ENCODE measurements at regions not wholly inside any gene's neighbourhood (a gene's known extent, or its start where the extent isn't known, plus 50 kb on each side); places are given as distances from the start of the nearest gene placed in this dataset.
"Not testable (repeated sequence)": the region's sequence is repeated elsewhere in the genome, so short reads cannot be mapped to it uniquely, and the experiment has no call there.

DNA sequence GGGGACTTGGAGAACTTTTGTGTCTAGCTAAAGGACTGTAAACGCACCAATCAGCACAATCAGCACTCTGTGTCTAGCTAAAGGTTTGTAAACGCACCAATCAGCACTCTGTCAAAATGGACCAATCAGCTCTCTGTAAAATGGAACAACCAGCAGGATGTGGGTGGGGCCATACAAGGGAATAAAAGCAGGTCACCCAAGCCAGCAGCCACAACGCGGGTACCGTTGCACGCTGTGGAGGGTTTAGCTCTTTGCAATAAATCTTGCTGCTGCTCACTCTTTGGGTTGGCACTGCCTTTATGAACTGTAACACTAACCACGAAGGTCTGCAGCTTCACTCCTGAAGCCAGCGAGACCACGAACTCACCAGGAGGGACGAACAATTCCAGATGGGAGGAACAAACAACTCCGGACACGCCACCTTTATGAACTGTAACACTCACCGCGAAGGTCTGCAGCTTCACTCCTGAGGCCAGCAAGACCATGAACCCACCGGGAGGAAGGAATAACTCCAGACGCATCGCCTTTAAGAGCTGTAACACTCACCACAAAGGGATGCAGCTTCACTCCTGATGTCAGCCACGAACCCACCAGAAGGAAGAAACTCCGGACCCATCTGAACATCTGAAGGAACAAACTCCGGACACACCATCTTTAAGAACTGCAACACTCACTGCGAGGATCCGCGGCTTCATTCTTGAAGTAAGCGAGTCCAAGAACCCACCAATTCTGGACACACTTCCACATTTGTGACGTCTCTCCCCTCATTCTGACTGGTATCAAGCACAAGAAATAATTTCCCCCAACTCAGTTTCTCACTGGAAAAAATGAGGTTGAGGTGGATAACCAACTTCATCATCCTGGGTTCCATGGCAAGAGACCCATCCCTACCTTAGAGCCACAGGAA is 227.3 kb upstream of the AMIGO2 start:
- not testable (repeated sequence) for DNase-seq

DNA sequence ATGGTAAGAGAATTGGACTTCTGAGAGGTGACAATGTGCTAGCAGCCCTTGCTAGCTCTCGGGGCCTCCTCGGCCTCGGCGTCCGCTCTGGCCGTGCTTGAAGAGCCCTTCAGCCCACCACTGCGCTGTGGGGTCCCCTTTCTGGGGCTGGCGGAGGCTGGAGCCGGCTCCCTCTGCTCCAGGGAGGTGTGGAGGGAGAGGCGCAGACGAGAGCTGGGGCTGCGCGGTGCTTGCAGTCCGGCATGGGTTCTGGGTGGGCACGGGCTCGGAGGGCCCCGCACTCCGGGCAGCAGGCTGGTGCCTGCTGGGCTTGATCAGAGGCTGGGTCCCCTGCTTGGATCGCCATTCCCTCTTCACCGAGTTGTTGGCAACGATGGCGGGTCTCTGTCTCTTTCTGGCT is 226.4 kb upstream of the AMIGO2 start:
- no peak for DNase-seq

DNA sequence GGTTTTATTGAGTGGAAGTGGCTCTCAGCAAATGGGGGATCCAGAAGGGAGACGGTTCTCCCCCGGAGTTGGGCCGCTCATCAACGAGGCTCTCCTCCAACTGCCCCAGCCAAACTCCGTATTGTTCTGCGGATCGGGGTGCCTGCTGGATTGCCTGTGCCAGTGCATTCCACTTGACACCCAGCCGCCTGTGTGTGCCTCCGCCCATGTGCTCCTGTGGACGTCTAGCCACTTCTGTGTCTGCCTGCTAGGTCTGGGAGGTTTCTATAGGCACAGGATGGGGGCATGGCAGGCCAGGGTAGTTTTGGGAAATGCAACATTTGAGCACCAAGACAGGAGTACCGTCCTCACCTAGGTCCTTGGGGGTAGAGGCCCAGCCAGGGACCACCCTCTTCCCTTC is 225.7 kb upstream of the AMIGO2 start:
- DNase-seq: no peak

DNA sequence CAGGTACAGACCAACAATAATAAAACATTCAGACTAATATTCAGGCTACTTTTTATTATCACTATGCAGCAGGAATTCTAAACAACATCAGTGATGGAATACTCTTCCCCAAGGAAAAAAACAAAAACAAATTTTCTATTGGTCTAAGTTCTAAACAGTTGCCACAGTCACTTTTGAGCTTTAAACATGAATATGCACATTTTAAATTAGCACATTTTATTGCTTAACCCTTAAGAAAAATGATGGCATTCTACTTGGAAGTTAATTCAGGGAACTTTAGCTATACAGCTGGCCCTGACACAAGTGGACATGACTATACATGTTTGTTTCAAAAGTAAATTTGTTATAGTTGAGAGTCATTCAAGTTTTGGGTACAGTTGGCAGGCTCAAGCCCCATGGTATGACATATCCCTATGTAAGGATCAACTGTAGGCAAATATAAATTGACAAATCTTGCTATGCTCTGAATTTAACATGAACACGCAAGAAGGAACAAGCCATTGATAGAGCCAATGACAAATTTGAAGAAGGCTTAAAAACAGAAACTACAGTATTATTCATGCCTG is 224.3 kb upstream of the AMIGO2 start:
- no peak for DNase-seq

DNA sequence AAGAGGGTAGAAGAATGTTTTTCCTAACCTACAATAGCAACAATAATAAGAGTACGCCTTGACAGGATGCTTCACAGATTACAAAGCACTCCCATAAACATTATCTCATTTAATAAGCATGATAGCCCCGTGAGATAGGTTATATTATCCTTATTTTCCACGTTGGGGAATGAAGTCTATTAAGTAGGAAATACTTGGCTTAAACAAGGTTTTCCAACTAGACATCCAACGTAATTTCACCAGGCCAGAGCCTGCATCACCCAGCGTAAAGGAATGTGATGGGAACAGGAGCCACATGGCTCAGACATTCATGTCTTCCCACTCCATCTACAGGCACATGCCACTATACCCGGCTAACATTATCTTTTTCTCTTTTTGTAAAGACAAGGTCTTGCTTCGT is 223.4 kb upstream of the AMIGO2 start:
- no peak for DNase-seq

DNA sequence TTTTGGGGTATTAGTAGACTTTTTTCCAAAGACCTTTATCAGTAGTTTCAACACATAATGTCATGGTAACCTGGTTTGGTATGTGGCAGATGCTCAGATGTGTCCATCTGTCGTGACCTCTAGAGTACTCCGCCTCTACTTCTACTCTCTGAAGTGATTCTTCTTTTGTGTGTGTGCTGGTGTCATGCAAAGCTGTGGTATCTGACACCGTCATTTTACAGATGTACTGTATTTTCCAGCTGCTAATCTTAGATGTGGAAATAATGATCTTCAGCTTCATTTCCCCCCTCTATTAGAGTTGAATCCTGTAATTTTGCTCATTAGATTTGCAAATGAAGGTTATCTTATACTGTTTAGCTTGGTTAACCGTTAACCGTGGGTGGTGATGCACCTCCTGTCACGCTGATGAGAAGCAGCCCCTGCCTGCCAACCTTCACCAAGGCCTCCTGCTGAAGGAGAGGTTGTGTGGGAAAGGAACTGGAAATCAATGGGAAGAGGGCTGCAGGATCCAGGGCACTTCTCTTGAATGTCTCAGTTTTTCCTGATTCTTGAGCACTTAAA is 222.4 kb upstream of the AMIGO2 start:
- no peak for DNase-seq

DNA sequence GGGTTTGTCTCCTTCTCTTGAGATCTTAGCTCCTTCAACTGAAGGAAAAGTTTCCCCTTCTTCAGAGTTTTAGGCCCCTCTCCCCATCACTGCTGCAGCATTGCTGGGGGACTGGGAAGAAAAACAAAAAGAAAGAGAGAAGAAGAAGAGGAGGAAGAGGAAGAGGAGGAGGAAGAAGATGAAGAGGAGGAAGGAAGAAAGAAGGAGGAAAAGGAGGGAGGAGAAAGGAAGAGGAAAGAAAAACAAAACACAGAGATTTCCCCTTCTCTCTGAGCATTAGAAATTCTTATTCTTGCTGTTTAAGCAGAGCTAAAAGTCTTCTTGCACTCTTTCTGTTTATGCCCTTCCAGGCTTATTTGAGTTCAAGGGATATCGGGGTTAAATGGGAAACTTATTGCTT is 219.8 kb upstream of the AMIGO2 start:
- no peak for DNase-seq

GRCh38 chr12:47297993-47298392 is 218.2 kb upstream of the AMIGO2 start:
- no peak for DNase-seq

- DNase-seq: no peak
These were observed 217.1 kb upstream of the AMIGO2 start for GRCh38 chr12:47296828-47297227.

DNA sequence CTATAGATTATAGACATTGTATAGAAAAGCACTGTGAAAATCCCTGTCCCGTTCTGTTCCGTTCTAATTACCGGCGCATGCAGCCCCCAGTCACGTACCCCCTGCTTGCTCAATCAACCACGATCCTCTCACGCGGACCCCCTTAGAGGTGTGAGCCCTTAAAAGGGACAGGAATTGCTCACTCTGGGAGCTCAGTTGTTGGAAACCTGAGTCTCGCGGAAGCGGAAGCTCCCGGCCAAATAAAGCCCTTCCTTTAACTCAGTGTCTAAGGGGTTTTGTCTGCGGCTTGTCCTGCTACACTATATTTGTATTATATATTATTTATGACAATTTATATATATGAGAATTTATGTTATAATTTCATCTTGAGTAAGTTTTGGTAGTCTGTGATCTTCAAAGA is 213.6 kb upstream of the AMIGO2 start:
- no peak for DNase-seq

DNA sequence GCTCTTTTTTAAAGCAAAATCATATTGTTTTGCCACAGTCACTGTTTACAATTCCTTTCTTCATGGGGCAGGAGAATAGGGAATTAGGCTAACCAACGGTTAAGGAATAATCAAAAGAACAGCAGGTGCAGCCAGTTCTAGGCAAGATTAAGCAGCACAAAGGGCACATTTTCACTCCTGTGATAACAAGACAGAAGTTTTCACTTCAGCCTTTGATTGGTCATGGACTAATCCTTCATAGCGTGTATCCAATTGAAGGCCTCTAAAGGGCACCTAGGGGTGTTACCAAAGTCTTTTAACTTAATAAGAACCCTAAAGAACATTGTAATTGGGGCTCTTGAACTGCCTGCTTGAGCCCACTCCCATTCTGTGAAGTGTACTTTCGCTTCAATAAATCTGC is 206.9 kb upstream of the AMIGO2 start:
- no peak for DNase-seq
